NCI-H187 (cell line): ENCODE measurements at regions not wholly inside any gene's neighbourhood (a gene's known extent, or its start where the extent isn't known, plus 50 kb on each side); places are given as distances from the start of the nearest gene placed in this dataset.

ENCODE experiments used
- DNase-seq, 2 experiments: peaks; one replicate each; lab custom pipeline; 2025; lab: John Stamatoyannopoulos, UW

DNA sequence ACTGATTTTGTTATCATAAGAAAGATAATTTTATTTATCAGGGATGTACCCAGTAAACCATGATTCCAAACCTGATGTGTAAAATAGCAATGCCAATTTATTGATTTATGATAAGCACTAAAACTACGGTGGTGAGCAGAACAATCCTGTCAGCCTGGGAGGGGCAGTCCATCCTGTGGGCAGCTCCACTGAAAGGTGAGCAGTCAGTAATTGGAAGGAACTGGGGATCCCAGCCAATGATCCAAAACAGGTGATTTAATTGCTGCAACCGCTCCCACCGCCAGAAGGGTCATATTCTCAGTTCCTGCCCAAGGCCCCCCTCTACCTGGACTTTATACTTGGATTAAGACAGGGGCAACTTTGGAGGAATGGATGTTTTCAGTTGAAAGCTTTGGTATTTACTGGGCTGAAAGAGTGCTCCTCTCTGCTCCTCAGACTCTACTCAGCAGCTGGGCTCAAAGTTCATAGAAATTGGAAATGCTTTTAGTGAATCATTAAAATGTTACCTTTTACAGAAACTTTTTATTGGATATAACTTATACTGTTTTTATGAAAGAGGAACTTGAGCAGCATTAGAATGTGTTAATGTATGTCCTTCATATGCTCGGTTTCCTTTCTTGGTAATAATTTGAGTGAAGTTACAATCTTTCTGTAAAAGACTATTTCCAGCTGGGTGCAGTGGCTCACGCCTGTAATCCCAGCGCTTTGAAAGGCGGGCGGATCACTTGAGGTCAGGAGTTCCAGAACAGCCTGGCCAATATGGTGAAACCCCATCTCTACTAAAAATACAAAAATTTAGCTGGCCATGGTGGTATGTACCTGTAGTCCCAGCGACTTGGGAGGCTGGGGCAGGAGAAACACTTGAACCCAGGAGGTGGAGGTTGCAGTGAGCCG is 198.6 kb upstream of the IL12A start:
- DNase-seq = no peak

DNA sequence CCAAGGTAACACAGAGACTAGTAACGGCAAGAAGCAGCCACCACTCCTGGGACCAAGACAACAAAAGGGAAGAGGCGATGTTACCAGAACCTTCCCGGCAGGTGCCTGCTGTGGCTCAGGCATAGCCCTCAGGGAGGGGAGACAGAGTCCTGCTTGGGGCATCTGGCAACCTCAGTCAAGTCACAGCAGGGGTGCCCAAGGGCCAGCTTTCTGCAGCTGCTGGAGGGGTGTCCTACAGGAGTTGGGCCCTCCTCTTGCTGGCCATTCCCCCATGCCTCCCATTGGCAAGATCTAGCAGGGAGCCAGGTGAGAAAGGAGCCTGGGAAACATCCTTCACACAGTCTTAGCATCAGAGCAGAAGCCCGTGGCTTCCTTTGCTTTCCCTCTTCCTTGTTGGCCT is 197.3 kb upstream of the IL12A start:
- DNase-seq = no peak

DNA sequence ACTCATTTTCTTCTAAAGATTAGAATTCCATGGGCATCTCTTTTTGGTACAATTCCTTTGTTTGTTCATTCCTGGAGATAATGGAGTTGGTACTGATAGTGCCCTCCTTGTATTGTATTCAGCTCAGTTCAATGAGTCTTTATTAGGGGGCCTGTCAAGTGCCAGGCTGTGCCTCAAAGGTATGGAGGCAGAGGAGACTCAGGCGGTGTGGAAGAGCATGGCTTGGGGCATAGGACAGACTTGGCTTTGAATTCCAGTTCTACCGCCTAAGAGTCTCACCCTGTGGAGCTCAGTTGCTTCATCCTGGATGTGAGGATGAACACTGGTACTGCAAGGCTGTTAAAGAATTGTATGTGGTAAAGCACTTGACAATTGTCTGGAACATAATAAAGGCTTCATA is 196.6 kb upstream of the IL12A start:
- no peak for DNase-seq

DNA sequence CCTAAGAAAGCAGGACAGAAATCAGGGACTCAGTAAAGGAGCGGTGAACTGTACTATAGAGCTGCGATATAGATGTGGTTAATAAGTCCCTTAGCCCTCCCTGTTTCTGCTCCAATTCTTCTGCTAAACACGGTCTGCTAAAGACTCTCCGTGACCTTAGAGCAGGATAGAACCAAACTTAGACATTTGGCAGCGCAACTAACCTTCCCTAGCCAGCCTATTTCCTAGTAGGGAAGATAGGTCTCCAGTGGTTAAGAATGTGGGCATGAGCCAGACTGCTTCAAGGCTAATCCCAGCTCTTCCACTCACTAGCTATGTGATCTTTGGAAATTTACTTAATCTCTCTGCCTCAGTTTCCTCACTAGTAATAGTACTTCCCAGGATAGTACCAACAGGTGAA is 193.6 kb upstream of the IL12A start:
- DNase-seq = no peak

DNA sequence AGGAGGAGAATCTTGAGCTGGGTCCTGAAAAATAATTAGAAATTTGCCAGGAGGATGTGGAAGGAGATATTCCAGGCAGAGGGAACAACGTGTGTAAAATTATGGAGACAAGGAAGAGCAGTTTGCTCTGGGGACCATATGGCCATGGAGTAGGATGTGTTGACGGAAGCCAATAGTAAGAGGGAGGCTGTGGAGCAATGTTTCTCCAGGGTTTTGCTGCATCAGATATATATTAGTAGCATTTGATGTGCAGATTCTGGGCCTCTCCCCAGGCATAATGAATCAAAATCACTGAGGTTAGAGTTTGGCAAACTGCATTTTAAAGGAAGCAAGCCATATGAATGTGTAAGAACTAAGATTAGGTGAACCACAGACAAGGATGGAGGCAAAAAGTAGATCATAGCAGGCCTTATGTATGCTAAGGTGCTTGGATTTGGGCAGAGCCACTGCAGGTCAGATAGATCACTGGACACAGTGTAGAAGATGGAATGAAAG is 192.9 kb upstream of the IL12A start:
- no peak for DNase-seq

DNA sequence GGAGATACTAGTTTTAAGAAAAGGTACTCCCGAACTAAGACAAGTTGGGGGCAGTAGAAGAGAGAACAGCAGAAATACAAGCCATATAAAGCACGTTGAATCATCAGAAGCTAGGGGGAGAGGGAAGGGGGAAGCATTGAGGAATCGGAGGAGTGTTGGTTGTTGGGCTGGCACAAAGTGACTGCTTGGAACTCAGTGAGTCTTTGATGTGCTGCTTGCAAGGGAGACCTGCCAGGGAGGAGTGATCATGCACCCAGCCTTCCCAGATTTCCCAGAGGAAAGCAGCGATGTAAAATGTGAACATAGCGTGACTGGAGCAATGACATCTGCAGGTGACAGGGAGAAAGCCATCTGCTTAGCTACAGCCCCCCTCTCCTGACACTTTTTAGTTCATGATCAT is 192.4 kb upstream of the IL12A start:
- DNase-seq = no peak

DNA sequence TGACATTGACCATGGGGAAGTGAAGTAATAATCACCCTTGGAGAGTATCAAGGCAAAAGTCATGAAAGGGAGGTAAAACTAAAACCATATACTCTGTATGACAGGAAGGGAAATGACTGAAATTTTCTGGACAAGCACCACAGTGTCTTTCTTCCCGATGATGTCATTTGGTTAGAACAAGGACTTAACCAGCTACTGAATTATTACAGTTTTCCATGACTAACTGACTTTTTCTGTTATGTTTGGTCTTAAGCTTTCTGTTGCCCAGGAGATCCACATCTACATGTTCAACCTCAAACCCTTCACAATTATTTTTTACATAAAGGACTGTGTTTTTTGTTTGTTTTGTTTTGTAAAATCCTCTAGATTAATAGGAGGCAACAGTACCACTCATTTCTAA is 191.9 kb upstream of the IL12A start:
- DNase-seq = no peak

DNA sequence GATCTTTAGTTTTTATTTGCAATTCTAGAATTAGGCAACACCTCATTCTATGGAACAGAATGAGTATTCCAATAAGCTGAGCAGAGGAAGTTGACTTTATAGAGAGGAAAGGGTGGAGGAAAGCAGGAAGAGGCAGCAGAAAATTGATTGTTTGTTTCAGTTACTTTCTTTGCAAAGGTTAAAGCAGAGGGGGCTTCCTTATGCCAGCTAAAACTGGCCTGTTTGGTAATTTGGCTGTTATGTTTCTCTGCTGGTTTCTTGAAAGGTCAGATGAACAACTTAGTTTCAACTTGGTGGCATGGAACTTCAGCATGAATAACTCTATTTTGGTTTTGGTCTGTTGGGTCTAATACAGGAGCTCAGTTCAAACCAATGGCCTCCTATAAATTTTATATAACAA is 190.9 kb upstream of the IL12A start:
- DNase-seq = no peak

DNA sequence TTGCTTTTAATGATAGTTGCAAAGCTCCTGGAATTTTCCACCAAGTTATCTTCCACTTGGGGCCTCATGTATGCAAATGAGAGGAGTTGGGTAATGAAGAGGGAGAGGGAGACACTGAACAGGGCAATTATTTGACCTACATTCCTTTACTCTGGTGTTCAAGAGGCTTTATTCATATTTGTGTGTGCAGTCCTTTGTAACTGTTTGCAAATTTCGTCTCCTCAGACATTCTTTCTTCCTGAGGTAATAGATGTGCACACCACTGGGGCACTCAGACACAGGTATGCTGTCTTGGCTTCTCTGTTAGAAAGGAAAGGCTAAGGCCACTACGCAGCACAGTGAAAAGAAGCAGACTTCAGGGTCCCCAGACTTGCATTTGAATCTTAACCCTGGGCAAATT is 189.7 kb upstream of the IL12A start:
- no peak for DNase-seq

DNA sequence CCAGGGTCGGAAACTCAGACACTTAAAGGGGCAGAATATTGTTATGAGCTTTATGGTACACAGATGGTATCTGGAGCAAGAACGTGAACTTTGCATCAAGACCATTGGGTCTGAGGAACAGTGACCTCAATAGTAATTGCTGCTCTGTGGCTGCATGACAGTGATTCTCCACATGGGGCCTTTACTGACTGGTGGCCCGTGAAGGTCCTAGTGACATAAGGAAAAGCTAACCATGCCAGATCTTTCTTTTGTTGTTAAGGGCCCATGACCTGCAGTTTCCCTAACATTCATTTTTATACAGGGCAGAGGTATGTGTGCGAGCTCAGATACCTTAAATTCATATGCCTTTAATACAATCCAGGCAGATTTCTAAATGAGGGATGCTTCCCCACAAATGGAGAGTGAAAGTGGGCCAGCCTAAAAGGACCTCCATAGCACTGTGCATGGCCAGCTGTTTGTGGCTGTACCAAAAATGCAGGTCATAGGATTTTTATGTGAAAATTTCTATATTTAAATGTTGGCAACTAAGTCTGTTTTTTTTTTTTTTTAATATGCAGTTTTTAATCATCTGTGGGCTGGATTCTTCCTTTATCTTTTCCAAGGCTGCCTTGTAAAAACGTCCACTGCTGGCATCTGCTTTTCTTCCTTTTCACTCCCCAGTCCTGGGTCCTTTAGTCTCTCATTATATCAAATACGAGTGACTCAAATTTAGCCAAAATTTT is 188.0 kb upstream of the IL12A start:
- no peak for DNase-seq

DNA sequence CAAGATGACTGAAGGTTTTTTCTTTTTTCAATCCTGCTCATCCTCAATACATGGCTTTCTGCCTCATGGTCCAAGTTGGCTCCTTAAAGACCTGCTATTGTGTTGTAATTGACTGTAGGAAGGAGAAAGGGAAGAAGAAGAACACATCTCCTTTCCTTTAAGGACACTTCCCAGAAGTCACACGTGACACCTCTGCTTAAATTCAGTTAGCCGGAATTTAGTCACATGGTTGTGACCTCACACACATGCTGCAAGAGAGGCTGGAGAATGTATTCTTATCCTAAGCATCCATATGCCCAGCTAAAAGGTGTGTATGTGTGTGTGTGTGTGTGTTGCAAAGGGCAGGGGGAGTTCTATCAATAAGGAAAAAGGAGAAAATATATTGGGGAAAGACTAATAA is 185.8 kb upstream of the IL12A start:
- DNase-seq = no peak

DNA sequence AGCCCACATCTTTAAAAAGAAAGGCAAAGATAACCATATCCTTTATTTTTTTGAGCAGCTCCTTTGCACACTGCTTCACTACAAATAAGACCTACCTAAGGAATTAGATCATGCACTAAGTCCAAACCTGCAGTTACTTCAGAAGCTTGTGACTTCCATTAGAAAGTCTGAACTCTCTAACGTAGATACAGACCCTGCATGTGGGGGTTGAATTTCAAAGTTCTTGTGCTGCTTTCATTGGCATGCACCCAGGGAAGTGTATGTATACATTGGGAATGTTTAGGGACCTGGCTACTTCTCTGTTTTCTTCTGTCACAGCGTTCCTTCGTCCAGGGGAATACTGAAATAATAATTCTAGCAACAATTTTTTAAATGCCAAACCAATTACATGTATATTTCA is 185.2 kb upstream of the IL12A start:
- DNase-seq = no peak

DNA sequence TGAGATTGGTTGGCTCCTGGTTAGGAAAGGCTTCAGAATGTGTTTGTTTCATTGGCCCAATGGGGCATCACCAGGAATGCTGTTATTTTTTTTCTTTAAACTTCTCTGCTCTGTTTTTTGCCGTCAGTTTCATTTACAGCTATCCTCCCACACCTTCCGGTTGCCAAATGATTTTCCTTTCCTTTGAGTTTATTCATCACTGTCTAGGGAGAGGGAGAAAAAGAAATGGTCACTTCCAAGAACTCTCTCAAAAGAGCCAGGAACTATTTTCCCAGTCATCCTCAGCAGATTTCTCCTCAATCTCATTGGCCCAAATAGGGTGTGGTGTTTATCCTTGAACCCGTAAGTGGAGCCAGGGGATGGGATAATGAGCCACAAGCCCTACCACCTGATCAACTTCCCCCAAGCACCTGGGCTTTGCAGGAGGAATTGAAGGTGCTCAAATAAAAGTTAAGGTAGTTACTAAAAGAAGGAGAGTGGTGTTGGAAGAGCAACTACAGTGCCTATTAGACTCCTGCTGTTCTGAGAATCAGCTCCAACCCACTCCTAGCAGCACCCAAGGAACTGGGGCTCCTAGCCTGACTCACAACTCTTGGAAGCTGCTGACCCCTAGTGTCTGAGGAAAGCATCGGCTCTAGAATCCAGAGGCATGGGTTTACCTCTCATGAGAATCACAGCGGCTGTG is 183.8 kb upstream of the IL12A start:
- DNase-seq = peak in 1 of 2 experiments; percentile 59

DNA sequence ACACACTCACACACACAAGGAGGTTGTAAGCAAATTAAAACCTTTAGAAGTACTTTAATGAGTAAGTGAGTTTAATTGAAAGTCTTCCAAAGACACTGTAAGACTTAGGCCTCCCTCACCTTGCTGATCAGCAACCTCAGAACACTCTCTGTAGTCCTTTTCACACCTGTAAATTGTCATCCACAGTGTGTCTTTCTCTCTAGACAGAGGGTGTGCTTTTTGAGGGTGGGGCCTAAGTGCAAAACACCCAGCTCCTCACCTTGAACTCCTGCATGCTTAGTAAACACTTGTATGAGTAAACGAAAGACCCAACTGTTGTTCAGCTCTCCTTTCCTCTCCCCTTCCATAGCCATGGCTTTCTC is 183.2 kb upstream of the IL12A start:
- DNase-seq = no peak

DNA sequence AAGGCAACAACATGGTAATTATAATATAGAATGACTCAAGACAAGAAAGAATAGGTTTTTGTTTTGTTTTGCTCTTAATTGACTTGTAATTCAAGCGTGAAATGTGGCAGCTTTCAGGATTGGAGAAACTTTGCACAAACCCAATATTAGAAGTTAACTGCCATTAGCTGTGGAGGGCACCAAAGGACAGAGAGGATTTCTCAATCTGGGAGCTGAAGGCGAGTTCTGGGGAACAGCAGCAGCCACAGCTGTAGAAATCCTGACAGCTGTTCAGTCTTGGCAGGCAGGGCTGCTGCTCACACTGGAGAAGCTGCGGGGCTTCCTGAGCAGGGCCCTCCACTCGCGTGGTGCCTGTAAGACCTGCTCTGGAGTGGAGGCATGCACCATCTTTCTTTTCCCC is 182.2 kb upstream of the IL12A start:
- DNase-seq = no peak

DNA sequence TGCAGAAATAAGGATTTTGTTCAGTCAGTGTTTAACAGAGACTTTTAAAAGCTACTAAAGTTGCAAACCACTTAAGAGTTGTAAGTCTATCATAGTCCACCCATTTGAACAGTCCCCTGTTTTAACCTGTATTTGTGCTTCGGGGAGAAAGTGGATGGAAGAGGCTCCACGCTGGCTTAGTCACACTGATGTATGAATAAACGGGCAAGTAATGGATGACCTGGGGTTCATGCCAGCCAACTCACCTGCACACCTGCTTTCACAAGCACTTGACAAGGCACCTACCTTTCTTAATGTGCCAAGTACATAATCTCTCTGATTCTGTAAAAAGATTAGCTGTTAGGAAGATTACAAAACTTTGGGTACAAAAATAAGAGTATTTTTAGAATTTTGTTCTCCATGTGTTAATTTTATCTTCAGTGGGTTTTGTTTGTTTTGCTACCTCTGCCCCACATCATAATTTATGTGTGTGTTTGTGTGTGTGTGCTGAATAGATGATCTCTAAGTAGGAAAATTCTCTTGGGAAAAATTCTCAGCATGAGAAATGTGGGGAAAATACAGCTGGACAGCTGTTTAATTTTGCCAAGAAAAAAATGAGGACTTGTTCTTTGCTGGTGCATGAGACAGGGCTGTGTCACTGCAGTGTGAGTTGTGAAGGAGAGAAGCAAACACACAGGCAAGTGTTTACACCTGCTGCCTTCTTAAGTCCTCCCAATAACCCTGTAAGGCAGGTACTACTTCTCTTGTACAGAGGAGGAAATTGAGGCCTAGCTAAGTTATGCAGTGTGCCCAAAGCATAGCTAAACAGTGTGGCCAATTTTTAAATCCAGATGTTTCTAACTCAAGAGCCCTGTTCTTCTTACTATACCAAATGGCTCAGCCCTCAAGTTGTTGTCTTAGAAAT is 181.2 kb upstream of the IL12A start:
- DNase-seq = no peak

DNA sequence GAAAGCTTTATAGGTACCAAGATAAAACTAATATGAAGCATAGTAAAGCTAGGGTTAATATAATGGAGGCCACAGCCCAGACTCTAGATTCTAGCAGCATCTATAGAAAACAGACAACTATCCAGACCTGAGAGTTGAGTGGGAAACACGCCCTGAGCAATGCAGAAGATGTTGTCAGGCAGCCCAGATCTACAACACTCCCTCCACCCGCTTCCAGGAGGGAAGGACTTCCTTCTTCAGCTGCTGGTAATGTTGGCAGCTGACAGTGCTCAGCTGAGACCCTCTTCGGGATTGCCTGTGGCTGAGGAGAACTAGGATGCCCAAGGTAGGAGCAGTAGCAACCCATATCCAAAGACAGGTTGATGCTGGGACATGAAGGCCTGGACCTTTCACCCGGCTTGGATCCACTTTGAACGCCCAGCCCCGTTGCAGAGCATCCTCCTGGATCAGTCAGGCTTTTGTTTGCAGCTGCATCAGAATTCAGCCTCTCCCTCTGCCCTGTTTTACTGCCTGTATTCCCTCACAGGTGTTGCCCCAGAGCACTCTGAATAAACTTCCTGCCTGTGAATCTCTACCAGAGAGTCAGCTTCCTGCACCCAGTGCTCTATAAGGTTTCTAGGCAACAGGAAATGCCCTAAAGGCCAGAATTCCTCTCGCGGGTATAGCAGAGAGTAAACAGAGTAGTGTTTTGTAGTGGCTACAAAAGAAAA is 174.7 kb upstream of the IL12A start:
- DNase-seq = no peak

DNA sequence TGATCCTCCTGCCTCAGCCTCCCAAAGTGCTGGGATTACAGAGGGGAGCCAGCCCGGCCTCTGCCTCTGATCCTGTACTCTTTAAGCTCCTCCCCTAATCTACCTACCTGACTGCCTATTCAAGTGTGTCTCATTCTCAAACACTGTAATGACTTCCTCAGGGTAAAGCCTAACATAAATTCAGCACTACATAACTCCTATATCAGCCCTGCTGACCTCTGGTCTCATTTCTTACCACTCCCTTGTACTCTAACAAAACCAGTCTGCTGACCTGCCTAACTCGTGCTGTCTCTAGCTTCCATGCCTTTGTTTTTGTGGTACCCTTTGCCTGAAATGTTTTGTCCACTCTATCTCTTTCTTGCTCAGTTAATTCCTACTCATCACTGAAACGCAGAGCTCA is 172.1 kb upstream of the IL12A start:
- no peak for DNase-seq

DNA sequence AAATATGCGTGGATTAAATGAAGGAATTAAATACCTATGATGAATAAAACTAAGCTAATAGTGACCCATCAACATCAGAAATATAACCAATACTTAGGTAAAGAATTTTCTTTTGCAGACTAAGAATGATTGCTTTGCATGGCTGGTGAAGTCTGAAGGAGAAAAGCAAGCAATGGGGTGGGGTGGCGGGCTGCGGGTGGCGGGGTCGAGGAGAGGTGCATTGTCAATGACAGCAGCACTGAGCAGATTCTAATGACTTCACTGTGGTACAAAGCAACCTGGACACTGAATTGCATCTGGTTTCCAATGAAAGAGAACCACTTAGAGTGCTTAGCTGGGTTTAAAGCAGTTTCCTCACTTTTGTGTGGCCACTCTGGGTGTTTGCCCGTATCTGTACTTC is 171.5 kb upstream of the IL12A start:
- DNase-seq = no peak

DNA sequence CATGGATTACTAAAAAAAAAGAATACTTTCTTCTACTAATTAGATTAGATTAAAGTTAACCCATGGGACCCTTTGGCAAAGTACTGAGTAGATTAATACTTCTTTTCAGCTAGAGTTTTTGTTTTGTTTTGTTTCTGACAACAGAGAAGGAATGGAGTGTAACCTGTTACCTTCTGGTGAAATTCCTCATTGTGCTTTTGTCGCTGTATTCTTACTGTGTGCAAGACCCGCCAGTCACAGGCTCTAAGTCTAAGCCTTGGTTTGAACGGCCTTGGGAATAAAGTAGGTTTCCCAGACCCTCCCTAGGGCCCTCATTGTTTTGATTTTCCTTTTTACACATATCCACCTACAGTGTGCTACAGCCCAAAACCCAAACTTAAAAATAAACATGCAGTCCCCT is 171.1 kb upstream of the IL12A start:
- no peak for DNase-seq

DNA sequence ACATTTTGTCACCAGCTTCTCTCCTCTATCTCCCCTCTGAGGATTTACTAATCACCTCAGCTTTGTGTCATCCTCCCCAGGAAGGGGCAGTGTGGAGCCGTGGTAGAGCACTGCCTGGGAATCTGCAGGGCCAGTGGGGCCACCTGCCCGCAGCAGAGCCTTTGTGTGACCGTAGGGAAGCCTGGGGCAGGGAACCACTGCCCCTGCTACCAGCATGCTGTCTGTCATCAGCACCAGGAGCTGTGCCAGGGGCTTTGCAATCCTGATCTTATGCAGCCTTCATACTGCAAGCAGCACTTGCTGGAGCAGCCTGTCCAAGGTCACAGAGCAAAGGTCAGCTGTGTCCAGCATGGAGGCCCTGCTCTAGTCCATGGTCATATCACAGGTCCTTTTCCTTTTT is 170.2 kb upstream of the IL12A start:
- no peak for DNase-seq
